ENCODE measurements at regions not wholly inside any gene's neighbourhood (a gene's known extent, or its start where the extent isn't known, plus 50 kb on each side); places are given as distances from the start of the nearest gene placed in this dataset.

DNA sequence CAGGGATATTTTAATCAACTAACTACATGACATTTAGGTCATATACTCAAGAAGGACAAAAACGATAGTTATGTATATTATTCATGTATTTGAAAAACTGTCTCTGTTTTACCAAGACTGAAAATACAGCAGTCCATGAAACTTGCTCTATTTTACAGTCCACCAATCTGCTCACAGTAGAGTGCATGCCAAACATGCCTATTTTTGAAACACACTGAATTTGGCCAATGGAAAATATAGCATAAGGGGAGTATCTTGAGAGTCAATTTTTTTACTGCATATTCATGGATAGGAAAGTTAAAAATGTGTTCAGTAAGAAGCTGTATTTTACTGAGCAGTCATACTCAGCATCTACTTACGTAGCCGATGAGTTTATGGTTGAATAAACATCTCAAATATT is 621.2 kb upstream of the CHORDC1 start:
- no peaks in the 10 kb centered on the region for H3K27me3 ChIP-seq
- H3K4me3 ChIP-seq, result no peak overlapping the region
- H3K36me3 ChIP-seq, result no peaks in the 10 kb centered on the region
- no peaks in the 10 kb centered on the region for H3K9me3 ChIP-seq
- DNase-seq, result no peak

- no peak for DNase-seq
- Histone ChIP-seq H3K36me3 (no peaks in the 10 kb centered on the region), H3K27me3 (no peaks in the 10 kb centered on the region), H3K4me3 (no peak overlapping the region), H3K9me3 (no peaks in the 10 kb centered on the region)
Observed at GRCh38 chr11:90842681-90843080, 619.8 kb upstream of the CHORDC1 start.

DNA sequence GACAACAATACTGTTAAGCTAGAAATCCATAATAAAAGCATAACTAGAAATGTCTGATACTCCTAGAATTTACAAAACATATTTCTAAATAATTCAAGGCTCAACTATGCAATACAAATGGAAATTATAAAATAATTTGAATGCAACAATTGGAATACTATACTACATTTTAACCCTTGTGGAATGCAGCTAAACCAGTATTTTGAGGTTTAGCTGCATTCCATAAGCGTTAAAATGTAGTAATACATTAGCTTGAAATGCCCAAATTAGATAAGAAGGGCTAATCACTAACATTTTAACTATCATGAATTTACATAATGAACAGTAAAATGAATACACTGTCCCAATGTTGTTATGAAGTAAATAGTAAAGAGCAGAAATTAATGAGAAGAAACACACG is 617.2 kb upstream of the CHORDC1 start:
- DNase-seq, result no peak
- Histone ChIP-seq H3K27me3 (no peaks in the 10 kb centered on the region), H3K9me3 (no peaks in the 10 kb centered on the region), H3K4me3 (no peak overlapping the region), H3K36me3 (no peaks in the 10 kb centered on the region)

DNA sequence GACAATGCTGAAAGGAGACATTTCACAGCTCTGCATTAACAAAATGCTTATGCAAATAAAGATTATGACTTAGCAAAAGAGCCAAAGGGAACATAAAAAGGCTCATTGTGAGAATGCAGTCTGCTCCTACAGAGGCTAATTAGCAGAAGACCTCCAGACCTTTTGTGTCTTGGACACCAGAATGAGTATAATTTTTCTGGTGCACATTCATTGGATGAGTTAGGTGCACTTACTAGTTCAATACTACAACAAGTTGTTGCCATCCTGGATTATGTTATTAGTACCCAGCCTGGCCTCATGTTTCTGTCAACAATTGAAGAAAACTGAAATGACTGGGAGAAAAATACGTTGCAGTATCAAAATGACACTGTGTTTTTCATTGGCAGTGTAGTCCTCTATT is 613.2 kb upstream of the CHORDC1 start:
- Histone ChIP-seq H3K9me3 (no peaks in the 10 kb centered on the region), H3K36me3 (no peaks in the 10 kb centered on the region), H3K27me3 (no peaks in the 10 kb centered on the region), H3K4me3 (no peak overlapping the region)
- no peak for DNase-seq

DNA sequence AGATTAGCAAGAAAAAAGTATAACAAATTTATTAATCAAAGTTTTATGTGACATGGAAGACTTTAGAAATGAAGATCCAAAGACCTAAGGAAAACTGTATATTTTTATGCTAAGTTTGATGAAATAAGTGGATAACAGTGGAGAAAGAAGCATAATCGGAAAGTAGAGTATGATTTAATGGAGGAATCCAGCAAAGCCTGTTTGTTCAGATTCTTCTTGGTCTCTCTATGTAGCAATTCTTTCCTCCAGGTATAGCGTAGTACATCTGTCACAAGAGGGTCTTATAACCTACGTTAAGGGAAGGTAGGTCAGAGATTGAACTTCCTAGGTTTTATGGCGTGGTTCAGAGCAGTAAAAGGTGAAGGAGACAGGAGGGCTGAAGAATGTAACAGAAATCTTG is 600.6 kb upstream of the CHORDC1 start:
- H3K36me3 ChIP-seq, result no peaks in the 10 kb centered on the region
- no peak overlapping the region for H3K4me3 ChIP-seq
- DNase-seq, result no peak
- H3K9me3 ChIP-seq, result no peaks in the 10 kb centered on the region
- H3K27me3 ChIP-seq, result no peaks in the 10 kb centered on the region

GRCh38 chr11:90822996-90823395 is 600.1 kb upstream of the CHORDC1 start:
- Histone ChIP-seq H3K27me3 (no peaks in the 10 kb centered on the region), H3K9me3 (no peaks in the 10 kb centered on the region), H3K36me3 (no peaks in the 10 kb centered on the region), H3K4me3 (no peak overlapping the region)
- DNase-seq, result no peak

DNA sequence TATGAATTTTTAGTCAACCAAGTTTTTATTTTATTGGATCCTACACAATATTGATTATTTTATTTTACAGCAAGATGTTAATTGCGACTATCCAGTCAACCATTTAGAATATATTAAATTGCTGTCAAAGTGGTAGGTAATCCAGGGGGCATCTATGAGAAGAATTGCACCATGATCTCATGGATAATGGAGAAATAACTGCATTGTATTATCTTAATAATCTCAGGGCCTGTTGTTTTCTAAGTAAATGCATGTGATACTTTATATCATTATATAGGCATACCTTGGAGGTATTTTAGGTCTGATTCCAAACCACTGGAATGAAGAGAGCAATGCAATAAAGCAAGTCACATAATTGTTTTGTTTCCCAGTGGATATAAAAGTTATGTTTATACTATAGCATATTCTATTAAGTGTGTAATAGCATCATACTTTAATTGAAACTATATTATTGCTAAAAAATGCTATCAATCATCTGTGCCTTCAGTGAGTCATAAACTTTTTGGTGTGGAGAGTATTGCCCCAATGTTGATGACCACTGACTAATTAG is 595.4 kb upstream of the CHORDC1 start:
- Histone ChIP-seq H3K27me3 (no peaks in the 10 kb centered on the region), H3K36me3 (no peaks in the 10 kb centered on the region), H3K9me3 (no peaks in the 10 kb centered on the region), H3K4me3 (no peak overlapping the region)
- DNase-seq, result no peak

DNA sequence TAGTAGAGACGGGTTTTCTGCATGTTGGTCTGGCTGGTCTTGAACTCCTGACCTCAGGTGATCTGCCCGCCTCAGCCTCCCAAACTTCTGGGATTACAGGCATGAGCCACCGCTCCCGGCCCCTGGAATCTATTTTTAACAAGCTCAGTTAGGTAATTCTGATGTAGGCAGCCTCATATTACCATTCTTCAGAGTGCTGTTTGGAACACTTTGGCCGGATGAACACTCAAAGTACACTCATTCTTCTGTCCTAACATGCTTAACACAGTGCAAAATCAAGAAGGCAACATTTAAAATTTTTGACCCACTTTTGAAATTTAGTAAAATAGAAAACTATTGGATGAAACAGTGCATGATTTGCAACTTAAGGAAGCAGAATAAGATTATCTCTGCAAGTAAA is 586.7 kb upstream of the CHORDC1 start:
- no peaks in the 10 kb centered on the region for H3K36me3 ChIP-seq
- no peaks in the 10 kb centered on the region for H3K9me3 ChIP-seq
- H3K4me3 ChIP-seq, result no peak overlapping the region
- no peak for DNase-seq
- no peaks in the 10 kb centered on the region for H3K27me3 ChIP-seq

DNA sequence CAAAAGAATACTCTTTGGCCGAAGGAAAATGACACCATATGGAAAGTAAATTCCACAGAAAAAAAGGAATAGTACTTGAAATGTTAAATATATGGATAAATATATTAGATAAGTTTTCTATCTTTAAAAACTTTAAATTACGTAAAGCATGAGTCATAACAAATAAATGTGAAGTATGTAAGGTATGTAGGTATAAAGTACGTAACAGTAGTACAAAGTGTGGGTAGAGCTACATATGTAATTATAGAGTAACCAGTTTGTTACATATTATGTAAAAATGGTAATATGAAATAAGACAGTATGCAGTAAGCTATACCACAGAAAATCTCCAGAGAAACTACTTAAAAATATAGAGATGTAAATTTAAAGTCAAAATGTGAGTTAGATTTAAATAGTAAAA is 582.3 kb upstream of the CHORDC1 start:
- Histone ChIP-seq H3K4me3 (no peak overlapping the region), H3K9me3 (no peaks in the 10 kb centered on the region), H3K36me3 (no peaks in the 10 kb centered on the region), H3K27me3 (no peaks in the 10 kb centered on the region)
- no peak for DNase-seq

GRCh38 chr11:90803831-90804230 is 581.0 kb upstream of the CHORDC1 start:
- no peaks in the 10 kb centered on the region for H3K36me3 ChIP-seq
- no peaks in the 10 kb centered on the region for H3K27me3 ChIP-seq
- no peaks in the 10 kb centered on the region for H3K9me3 ChIP-seq
- no peak overlapping the region for H3K4me3 ChIP-seq
- no peak for DNase-seq

GRCh38 chr11:90803366-90803765 is 580.5 kb upstream of the CHORDC1 start:
- DNase-seq, result no peak
- Histone ChIP-seq H3K9me3 (no peaks in the 10 kb centered on the region), H3K4me3 (no peak overlapping the region), H3K27me3 (no peaks in the 10 kb centered on the region), H3K36me3 (no peaks in the 10 kb centered on the region)

DNA sequence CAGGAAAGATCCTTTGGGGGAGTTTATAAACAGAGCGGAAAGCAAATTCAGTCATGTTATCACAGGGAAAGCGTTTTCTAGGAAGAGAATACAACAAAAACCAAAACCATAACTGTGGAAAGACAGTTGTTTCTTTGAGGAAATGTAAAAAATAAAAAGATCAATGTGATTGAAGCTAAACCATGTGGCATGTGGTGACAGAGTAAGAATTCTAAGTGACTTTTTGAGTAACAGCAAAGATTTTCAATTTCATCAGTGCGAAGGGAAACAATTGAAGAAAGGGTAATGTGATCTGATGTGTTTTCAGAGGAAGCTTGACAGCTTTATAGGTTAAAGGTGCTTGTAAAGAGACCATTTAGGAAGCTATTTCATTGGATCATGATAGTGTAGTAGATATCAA is 575.9 kb upstream of the CHORDC1 start:
- DNase-seq, result no peak
- no peaks in the 10 kb centered on the region for H3K9me3 ChIP-seq
- H3K36me3 ChIP-seq, result no peaks in the 10 kb centered on the region
- H3K27me3 ChIP-seq, result no peaks in the 10 kb centered on the region
- H3K4me3 ChIP-seq, result no peak overlapping the region

- Histone ChIP-seq H3K36me3 (no peaks in the 10 kb centered on the region), H3K4me3 (no peak overlapping the region), H3K9me3 (no peaks in the 10 kb centered on the region), H3K27me3 (no peaks in the 10 kb centered on the region)
- no peak for DNase-seq
Observed at GRCh38 chr11:90795746-90796145, 572.9 kb upstream of the CHORDC1 start.

- no peaks in the 10 kb centered on the region for H3K9me3 ChIP-seq
- no peak overlapping the region for H3K4me3 ChIP-seq
- no peaks in the 10 kb centered on the region for H3K27me3 ChIP-seq
- no peaks in the 10 kb centered on the region for H3K36me3 ChIP-seq
- no peak for DNase-seq
Observed at GRCh38 chr11:90788961-90789360, 566.1 kb upstream of the CHORDC1 start.

DNA sequence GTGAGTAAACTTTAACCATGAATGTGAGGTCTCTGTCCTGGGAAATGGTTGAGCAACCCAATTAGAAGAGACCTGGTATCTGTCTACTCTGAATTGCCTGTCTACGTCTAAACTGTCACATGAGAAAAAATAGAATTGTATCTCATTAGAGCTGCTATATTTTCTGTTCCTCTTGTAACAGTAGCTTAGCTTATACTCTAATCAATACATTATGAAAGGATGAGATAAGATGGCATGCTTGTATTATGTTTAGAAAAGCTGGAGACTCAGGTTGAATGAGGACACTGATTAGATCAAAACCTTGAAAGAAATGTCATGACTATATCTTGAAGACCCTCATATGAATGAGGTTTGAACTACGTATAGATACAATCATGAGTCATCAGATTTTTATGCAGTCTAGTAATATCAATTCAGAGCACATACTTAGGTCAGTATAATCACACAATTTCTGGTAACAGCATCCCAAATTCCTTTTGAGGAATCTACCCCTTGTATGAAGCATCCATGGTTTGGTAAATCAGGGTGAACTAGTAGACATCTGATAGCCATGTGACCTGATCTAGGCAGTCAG is 561.5 kb upstream of the CHORDC1 start:
- Histone ChIP-seq H3K36me3 (no peaks in the 10 kb centered on the region), H3K4me3 (no peak overlapping the region), H3K9me3 (no peaks in the 10 kb centered on the region), H3K27me3 (no peaks in the 10 kb centered on the region)
- DNase-seq, result no peak

- H3K27me3 ChIP-seq, result no peaks in the 10 kb centered on the region
- H3K4me3 ChIP-seq, result no peak overlapping the region
- H3K9me3 ChIP-seq, result no peaks in the 10 kb centered on the region
- no peaks in the 10 kb centered on the region for H3K36me3 ChIP-seq
- DNase-seq, result no peak
Observed at GRCh38 chr11:90783111-90783510, 560.3 kb upstream of the CHORDC1 start.

- no peak overlapping the region for H3K4me3 ChIP-seq
- DNase-seq, result no peak
- H3K27me3 ChIP-seq, result no peaks in the 10 kb centered on the region
- H3K36me3 ChIP-seq, result no peaks in the 10 kb centered on the region
- H3K9me3 ChIP-seq, result no peaks in the 10 kb centered on the region
Observed at GRCh38 chr11:90779098-90779497, 556.2 kb upstream of the CHORDC1 start.

GRCh38 chr11:90775567-90776165 is 552.8 kb upstream of the CHORDC1 start:
- Histone ChIP-seq H3K9me3 (no peaks in the 10 kb centered on the region), H3K36me3 (no peaks in the 10 kb centered on the region), H3K4me3 (no peak overlapping the region), H3K27me3 (no peaks in the 10 kb centered on the region)
- DNase-seq, result no peak
